Adrenal gland (tissue), 9 donors: ENCODE measurements at regions not wholly inside any gene's neighbourhood (a gene's known extent, or its start where the extent isn't known, plus 50 kb on each side); places are given as distances from the start of the nearest gene placed in this dataset.
A peak's percentile ranks its signal among the peaks of the same experiment; 100 is the strongest.

ENCODE experiments used
- DNase-seq, 7 donors: peaks; one replicate each; pipeline ENCODE4 v3.0.0-alpha.2; 2019 to 2020
- H3K27ac ChIP-seq, 5 donors: fragments of 200-600 bp; sonication (generic) in 4 of 5; 1 replicate in 3 of 5; 2 replicates in 2 of 5; pipeline versions ENCODE4 v1.5.1 to v1.8.0; 2016 to 2020; ENCODE audit warnings: mild to moderate bottlenecking in 1 of 5
- H3K27me3 ChIP-seq: fragments of 200-600 bp; 2 replicates; pipeline ENCODE4 v1.8.0; 2021
- H3K36me3 ChIP-seq, 2 donors: fragments of 200-600 bp; replicated peaks in 1 of 2; 1 replicate in 1 of 2; 2 replicates in 1 of 2; pipeline versions ENCODE4 v1.5.1 to v1.8.0; 2018 to 2022
- H3K4me1 ChIP-seq, 2 donors: fragments of 200-600 bp; replicated peaks in 1 of 2; 1 replicate in 1 of 2; 2 replicates in 1 of 2; pipeline versions ENCODE4 v1.5.1 to v1.8.0; 2018 to 2021
- H3K4me3 ChIP-seq, 4 donors: fragments of 200-600 bp; sonication (generic) in 3 of 4; one replicate each; pipeline ENCODE4 v1.5.1; 2016 to 2018
- H3K9me3 ChIP-seq, 3 donors: fragments of 200-600 bp; sonication (generic) in 1 of 3; replicated peaks in 1 of 3; 1 replicate in 2 of 3; 2 replicates in 1 of 3; pipeline versions ENCODE4 v1.5.1 to v1.8.0; 2016 to 2021
- CTCF ChIP-seq, 6 experiments: fragments of 450-650 bp in 4 of 6; fragments of 200-600 bp in 2 of 6; sonication (generic) in 1 of 6; IDR thresholded peaks; 1 replicate in 5 of 6; 2 replicates in 1 of 6; pipeline versions ENCODE4 v1.5.1 to v1.8.0; 2016 to 2021; ENCODE audit warnings: antibody characterized with exemption in 6 of 6, mild to moderate bottlenecking in 2 of 6, moderate library complexity in 1 of 6
- POLR2A ChIP-seq, 2 donors: fragments of 450-650 bp; IDR thresholded peaks; one replicate each; pipeline ENCODE4 v1.6.1; 2017; ENCODE audit warnings: antibody characterized with exemption in 2 of 2, mild to moderate bottlenecking in 2 of 2, moderate library complexity in 1 of 2
- WGBS, 4 donors: extraction: QIAGEN DNeasy Blood & Tissue Kit in 2 of 4; methylation state at CpG; one replicate each; pipeline versions ENCODE4 v1.1.5 to v1.1.7; 2013 to 2017; 5-methylcytosine and 5-hydroxymethylcytosine counted together
- intact Hi-C, 2 donors: fragments of 100-400 bp; cut with DNase I; formaldehyde crosslinking; loops; one replicate each; pipeline versions ENCODE4 v1.14.1 to v1.15.0; 2022 to 2023
- donor health status: healthy with polysubstance abuse.
- donor health status: Bipolar disorder and iron deficiency.
- donor health status: DM: yes; HTN: yes; CAD: no.
- donor health status: DM: no; HTN: no; CAD: no.
- donor health status: DM: no; HTN: no; CAD: no.

GRCh38 chr10:58023341-58024073, 244.2 kb downstream of the IPMK start:
- H3K27ac ChIP-seq, result peak overlapping the region in 2 of 5 donors; percentile 19 to 54
- no peak overlapping the region for H3K4me3 ChIP-seq
- H3K9me3 ChIP-seq, result no peaks in the 10 kb centered on the region
- peaks cover 0 to 11% of the 10 kb centered on the region in 2 donors for H3K4me1 ChIP-seq
- H3K36me3 ChIP-seq, result no peaks in the 10 kb centered on the region
- no peaks in the 10 kb centered on the region for H3K27me3 ChIP-seq
- WGBS, 4 donors, result 0 to 20% (median 6%) methylated on average over 2 of the region's 2 CpGs
- DNase-seq, result no peak
- intact Hi-C loops, result no loop called here
- no peak for TF ChIP-seq POLR2A (IDR thresholded peaks at IDR 0.05)
- TF ChIP-seq CTCF (IDR thresholded peaks at IDR 0.05), result no peak

GRCh38 chr10:58019863-58020537, 247.7 kb downstream of the IPMK start:
- no peak for DNase-seq
- H3K4me3 ChIP-seq, result no peak overlapping the region
- H3K36me3 ChIP-seq, result no peaks in the 10 kb centered on the region
- no peaks in the 10 kb centered on the region for H3K27me3 ChIP-seq
- peaks cover 0 to 11% of the 10 kb centered on the region in 2 donors for H3K4me1 ChIP-seq
- no peaks in the 10 kb centered on the region for H3K9me3 ChIP-seq
- 76 to 88% (median 83%) methylated on average over 3 of the region's 3 CpGs for WGBS, 4 donors
- TF ChIP-seq CTCF (IDR thresholded peaks at IDR 0.05) (no peak), POLR2A (IDR thresholded peaks at IDR 0.05) (no peak)
- intact Hi-C loops, result no loop called here
- H3K27ac ChIP-seq, result no peak overlapping the region

GRCh38 chr10:58017719-58018367, 249.9 kb downstream of the IPMK start:
- Histone ChIP-seq H3K4me3 (no peak overlapping the region), H3K4me1 (peaks cover 0 to under 1% of the 10 kb centered on the region in 2 donors), H3K27me3 (no peaks in the 10 kb centered on the region), H3K9me3 (no peaks in the 10 kb centered on the region), H3K36me3 (no peaks in the 10 kb centered on the region), H3K27ac (peak overlapping the region in 1 of 5 donors; percentile 8)
- TF ChIP-seq CTCF (IDR thresholded peaks at IDR 0.05) (peak in 5 of 6 experiments; percentile 14 to 34 (median 24)), POLR2A (IDR thresholded peaks at IDR 0.05) (no peak)
- DNase-seq, result peak in 4 of 7 donors; percentile 27 to 49 (median 37)
- 56 to 73% (median 70%) methylated on average over 5 of the region's 5 CpGs for WGBS, 4 donors
- intact Hi-C loops, result no loop called here

- TF ChIP-seq POLR2A (IDR thresholded peaks at IDR 0.05), result no peak
- TF ChIP-seq CTCF (IDR thresholded peaks at IDR 0.05), result no peak
- Histone ChIP-seq H3K27me3 (no peaks in the 10 kb centered on the region), H3K4me3 (no peak overlapping the region), H3K4me1 (no peaks in the 10 kb centered on the region), H3K27ac (no peak overlapping the region), H3K9me3 (no peaks in the 10 kb centered on the region), H3K36me3 (no peaks in the 10 kb centered on the region)
- intact Hi-C loops, result no loop called here
- no peak for DNase-seq
- 96 to 100% (median 99%) methylated on average over 1 of the region's 1 CpG for WGBS, 4 donors
These were observed 251.1 kb downstream of the IPMK start for GRCh38 chr10:58016614-58017013.
